PC-3 (cell line): ENCODE measurements at regions not wholly inside any gene's neighbourhood (a gene's known extent, or its start where the extent isn't known, plus 50 kb on each side); places are given as distances from the start of the nearest gene placed in this dataset.

Experiments
- CTCF ChIP-seq: fragments of 300-600 bp; sonication (generic); conservative IDR thresholded peaks from 2 replicates; pipeline ENCODE4 v1.5.1; 2017; ENCODE audit warnings: antibody characterized with exemption, low read depth, mild to moderate bottlenecking, low read length
- EZH2 ChIP-seq: fragments of 300-600 bp; sonication (generic); IDR thresholded peaks from one replicate; pipeline ENCODE4 v1.6.1; 2017; ENCODE audit warnings: antibody characterized with exemption, mild to moderate bottlenecking, low read length; ENCODE audit not compliant: unreplicated experiment

- TF ChIP-seq CTCF (no peak), EZH2 (no peak)
These were observed 165.4 kb upstream of the NR2F2 start for GRCh38 chr15:96165081-96165480.
